ENCODE measurements at regions not wholly inside any gene's neighbourhood (a gene's known extent, or its start where the extent isn't known, plus 50 kb on each side); places are given as distances from the start of the nearest gene placed in this dataset.

GRCh38 chr11:126133901-126134300, 71.2 kb upstream of the CDON start:
- no peak for TF ChIP-seq CTCF (IDR thresholded peaks at IDR 0.05; ENCODE audit: insufficient read depth, low read depth, low read length)
- TF ChIP-seq EZH2 (IDR thresholded peaks at IDR 0.05; ENCODE audit: insufficient read depth, low read length) = no peak
